GM19372 (cell line): ENCODE measurements at regions not wholly inside any gene's neighbourhood (a gene's known extent, or its start where the extent isn't known, plus 50 kb on each side); places are given as distances from the start of the nearest gene placed in this dataset.

Experiments
- ATAC-seq: cut with Tn5 transposase; IDR thresholded peaks from one replicate; pipeline ENCODE4 v1.9.1; 2021; ENCODE audit warnings: mild to moderate bottlenecking, low read depth, moderate library complexity; ENCODE audit not compliant: unreplicated experiment

DNA sequence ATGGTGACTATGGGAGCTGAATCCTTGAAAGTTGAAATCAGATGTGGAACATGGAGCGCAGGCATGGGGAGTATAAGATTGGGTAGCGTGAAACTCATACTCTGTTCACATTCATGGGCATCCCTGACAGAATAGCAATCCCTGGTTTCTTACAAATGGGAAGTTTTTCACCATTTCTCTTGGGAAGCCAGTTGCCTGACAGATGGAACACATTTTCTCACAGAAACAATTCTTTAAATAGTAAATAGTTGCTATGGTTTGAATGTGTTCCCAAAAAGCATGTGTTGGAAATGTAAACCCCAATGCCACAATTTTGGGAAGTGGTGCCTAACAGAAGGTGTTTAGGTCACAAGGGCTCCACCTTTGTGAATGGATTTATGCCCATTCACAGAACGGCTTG is 262.8 kb upstream of the HS3ST5 start:
- ATAC-seq, result no peak

DNA sequence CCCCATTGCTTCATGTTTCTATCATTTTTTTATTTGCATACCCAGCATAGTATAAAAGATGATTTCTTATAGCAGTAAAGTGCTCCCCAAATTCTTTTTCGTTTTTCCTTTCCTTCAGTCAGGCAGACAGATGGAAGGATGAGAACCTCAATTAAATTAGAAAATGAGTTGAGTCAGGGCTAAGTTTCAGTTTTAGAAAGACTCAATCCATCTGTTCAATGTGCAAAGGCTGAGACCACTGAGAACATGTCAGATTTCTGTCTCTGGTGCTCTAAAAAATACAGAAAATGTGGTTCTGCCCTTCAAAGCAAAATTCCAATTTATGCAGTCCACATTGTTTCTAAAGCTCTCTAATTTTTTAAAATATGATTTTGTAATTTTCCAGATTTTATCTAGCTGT is 257.6 kb upstream of the HS3ST5 start:
- ATAC-seq, result no peak

DNA sequence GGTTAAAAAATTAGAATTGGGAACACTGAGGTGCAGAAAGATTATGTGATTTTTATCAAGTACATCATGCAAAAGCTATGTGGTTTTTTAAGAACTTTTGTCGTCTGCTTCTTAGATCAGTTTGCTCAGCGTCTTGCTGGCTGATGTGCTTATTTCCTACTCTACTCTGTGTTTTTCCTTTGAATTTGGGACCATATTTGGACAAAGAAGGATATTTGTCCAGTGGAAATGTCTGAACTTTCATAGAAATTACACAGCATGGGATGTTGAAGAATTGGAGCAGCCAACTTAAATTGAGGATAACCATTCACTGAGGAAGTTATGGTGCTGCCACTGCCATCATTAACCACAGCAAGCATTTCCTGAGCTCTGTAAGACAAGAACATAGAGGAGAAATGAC is 252.8 kb upstream of the HS3ST5 start:
- ATAC-seq, result no peak

DNA sequence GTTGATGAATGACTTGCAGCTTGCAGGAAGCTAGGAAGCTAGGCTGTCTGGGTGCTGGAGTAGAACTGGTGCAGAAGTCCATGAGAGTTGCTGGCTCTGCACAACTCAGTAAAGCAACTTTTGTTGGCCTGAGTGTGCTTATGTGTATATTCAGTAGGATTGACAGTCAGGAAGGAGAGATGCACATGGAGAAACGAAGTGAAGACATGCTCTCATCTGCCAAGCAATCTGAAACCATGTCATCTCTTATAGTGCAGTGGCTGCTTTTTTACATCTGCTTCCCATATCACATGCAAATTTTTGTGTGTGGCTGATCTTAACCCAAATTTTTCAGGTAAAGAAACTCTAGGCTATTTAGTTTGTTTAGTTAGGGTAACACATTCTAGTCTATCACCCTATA is 252.4 kb upstream of the HS3ST5 start:
- ATAC-seq, result no peak

DNA sequence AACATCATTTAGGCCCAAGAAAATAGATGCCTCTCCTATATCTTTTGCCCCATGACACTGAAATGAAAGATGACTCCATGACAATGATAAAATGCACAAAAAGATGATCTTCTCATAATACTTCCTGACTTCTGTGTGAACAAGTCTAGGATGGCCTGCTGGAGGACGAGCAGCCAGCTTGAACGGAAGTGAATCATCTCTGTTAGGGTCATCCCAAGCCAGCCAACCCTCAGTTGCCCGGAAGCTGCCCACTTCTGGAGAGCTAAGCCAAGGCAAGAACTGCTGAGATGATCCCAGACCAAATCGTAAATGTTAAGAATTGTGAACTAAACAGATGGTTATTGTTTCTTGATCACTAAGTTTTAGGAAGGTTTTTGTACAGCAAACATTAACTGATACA is 249.7 kb upstream of the HS3ST5 start:
- no peak for ATAC-seq

DNA sequence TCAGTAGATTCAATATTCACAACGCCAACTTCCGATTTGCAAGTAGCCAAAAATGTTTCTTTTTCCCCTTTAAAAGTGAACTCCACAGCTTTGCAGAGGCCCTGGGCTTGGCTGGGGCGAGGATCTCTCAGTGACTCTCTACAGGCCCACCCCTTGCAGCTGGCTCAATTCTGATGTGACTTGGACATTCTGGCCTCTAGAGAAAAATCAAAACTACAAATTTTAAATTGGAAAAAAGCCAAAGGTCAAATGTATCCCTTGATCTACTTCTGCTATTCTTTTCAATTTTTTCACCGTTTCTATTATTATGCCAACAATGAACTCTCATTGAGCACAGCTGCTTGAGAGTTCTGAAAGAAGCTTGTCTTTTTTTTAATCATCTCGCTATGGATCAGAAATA is 245.9 kb upstream of the HS3ST5 start:
- no peak for ATAC-seq

DNA sequence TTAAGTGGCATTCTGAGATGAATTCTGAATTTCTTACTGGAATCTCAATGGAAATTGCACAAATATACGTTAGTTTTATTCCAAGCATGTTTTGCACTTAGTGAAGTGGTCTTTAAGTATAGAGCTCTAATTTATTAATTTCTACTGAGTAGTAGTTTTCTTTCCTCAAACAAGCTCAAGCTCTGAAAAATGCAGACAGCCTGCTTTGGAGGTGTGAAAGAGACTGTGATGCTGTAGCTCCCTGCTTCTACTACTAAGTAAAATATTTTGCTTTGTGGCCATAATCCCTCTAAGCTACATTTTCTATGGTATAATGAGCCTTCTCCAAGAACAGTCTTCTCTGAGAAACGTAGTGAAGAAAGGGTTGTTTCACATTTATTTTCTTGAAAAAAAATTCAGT is 243.5 kb upstream of the HS3ST5 start:
- no peak for ATAC-seq

DNA sequence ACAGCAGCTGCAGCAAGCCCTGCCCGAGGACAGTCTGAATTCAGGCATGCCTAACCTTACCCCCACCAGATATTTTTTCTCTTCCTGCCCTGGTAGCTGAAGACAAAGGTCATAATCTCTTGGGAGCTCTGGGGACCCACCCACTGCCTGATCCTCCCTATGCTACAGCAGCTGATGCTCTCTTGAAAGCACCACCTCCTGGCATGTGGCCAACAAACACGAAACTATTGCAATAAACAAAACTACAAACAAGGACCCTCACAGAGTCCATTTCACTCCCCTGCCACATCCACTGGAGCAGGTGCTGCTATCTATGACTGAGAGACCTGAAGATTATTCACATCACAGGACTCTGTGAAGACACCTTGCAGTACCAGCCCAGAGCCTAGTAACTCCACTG is 238.5 kb upstream of the HS3ST5 start:
- no peak for ATAC-seq

DNA sequence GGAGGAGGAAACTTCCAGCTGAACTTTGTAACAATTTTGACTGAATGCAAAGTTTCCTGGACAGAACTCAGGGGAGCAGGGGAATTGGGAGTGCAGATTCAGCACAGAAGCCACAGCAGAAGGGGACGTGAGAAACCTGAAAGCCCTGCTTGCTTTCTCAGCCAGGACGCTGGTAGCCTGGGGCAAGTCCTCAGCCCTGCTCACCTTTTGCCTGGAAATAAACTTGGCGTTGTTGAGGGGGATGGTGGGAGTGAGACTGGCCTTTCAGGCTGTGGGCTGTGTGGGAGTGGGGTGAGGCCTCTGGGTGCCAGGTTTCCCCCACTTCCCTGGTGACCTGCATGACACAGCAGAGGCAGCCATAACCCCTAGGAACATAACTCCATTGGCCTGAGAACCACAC is 238.1 kb upstream of the HS3ST5 start:
- no peak for ATAC-seq

DNA sequence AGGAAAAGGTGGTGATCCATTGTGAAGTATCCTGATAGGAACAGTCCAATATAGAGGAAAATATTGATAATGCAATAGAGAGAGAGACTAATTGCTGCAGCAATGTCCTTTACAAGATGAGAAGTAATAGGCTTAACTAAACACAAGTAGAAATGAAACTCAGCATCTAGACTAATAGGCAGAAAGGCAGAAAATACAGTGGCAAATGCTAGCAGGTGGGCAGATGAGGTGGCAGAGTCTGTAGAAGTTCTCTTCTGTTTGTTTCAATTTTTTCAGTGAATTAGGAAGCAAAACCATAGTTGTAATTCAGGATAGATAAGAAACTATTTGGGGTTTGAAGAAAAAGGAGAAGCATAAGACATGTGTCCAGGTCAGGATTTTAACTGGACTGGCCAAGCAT is 236.7 kb upstream of the HS3ST5 start:
- ATAC-seq, result no peak

DNA sequence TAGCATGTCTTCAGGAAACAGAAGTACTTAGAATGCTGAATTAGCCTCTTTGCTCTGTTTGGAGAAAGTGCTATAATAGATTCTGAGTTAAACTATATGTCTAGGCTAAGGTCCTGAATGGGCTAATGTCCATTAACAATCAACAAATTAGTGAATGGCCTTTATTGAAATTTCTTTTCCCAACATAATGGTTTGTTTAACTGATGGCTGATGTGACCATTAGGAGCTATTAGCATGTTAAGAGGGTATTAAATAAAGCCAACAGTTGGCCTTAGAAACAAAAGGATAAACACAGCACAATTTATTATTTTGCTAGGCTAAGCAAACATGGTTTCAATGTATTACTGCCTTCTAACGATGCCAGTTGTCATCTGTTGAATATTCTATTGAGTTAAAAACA is 234.3 kb upstream of the HS3ST5 start:
- ATAC-seq, result no peak

DNA sequence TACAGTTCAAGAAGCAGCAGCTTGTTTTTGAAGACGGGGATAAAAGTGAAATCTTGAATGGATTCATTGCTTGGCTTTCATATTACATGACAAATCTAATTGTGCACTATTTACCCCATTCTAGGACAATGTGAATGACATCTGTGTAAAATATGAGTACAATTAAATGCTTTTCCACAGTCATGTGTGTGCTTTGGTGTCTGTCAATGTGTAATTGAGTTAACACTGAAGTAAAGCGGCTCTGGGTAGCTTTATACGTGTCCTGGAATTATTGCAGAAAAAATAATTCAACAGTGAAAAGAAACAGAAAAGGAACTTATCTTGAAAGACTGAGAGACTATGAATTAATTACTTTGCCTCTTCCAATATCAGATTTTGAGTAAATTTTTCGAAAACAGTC is 233.5 kb upstream of the HS3ST5 start:
- no peak for ATAC-seq

DNA sequence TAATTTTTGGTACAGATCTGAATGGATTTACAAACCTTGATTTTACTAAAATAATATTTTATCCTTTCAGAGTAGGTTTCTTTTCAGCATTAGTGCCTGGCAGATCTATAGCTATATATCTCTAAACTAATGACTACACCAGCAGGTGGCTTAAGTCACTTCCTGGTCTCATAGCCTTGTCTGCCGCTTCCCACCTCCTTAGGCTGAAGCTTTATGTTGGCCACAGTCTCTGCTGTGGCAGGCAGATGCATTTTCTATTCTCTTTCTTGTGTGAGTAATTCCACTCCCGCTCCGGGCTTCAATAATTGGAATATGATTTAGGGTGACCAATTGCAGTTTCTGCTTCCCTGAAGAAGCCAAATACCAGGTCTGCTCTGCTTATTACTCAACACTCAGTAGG is 226.8 kb upstream of the HS3ST5 start:
- no peak for ATAC-seq

DNA sequence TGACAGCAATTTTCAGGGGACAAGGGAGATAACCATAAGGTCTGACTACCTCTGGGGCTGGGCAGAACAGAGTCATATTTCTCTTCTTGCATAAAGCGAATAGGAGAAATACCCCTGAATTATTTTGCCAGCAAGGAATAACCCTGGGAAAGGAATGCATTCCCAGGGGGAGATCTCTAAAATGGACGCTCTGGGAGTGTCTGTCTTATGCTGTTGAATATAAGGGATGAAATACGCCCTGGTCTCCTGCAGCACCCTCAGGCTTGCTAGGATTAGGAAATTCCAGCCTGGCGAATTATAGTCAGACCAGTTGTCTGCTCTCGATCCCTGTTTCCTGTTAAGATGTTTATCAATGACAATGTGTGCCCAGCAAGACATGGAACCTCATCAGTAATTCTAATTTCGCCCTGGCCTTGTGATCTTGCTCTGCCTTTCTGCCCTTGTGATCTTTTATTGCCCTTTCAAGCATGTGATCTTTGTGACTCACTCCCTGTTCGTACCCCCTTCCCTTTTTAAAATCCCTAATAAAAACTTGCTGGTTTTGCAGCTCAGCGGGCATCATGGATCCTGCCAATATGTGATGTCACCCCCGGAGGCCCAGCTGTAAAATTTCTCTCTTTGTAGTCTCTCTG is 221.6 kb upstream of the HS3ST5 start:
- no peak for ATAC-seq

DNA sequence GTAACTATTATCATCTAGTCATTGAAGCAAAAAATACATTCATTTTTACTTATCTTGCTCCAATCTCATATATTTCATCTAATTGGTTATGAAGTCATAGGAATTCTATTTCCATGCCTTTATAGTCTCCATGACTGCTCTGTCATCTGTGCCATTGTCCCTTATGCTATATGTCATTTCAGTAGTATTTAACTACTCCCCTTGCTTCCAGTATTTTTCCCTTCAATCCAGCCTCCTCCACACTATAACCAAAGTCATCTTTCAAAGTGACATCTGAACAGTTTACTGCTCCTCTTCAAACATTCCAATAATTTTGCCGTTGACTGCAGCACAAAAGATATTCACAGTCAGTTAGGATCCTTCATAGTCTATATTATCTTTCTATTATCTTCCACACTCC is 216.6 kb upstream of the HS3ST5 start:
- ATAC-seq, result no peak

DNA sequence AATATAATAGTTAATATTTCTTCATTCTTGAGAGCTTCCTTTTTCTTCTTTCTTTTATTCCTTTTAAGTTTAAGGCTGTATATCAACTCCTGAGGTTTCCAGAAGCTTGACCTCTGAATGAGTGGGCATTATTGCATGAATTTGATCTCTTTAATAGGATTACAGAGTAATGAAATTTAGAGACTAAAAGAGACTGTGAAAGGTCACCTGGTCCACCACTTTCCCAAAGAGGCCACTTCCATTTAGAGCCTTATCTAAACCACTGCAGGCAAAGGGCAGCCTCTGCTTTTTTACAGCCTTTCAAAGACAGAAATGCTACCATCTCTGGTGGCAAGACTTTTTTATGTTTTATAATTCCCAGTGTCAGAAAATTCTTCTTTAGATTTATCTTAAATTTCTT is 215.3 kb upstream of the HS3ST5 start:
- no peak for ATAC-seq

DNA sequence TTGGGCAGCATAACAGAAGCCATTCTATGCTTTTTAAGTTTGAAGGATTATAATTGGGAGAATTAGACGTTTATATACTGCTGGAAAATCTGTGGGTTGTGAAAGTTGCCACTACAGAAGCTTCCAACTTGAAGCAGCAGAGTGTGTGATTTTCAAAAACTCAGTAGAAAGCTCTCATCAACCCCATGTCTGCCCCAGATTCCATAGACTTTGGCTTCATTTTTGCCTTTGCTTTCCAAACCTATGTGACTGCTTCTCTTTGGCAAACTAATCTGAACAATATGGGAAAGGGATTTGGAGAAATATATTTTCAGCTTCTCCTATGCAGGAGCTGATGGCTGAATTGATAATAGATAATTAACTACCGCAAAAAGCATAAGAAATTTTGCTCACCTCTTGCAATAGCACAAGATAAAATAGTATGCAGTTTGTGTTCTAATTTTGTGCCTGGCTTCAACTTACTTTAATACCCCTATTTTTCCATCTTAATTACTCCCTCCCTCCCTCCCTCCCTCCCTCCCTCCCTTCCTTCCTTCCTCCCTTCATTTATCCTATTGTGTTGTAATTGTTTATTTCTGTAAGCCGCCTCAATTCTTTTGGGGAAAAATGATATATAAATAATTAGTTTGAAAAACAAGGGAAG is 214.1 kb upstream of the HS3ST5 start:
- no peak for ATAC-seq

DNA sequence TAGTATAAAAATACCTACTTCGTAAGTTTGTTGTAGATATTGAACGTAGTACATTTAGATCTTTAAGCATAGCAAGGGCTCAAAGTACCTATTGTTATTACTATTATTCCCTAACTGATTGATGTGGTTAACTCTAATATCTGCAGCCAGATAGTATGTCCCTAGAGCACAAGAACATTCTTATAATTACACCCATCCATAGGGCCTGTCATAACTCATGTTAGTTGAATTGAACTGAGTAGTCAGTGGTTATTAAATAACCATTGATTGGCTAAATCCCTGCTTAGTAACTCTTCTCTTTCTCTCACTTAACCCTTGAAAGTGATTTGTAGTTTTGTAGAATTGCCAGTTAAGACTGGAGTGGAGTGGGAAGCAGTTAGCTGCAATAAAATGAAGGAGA is 207.5 kb upstream of the HS3ST5 start:
- no peak for ATAC-seq

DNA sequence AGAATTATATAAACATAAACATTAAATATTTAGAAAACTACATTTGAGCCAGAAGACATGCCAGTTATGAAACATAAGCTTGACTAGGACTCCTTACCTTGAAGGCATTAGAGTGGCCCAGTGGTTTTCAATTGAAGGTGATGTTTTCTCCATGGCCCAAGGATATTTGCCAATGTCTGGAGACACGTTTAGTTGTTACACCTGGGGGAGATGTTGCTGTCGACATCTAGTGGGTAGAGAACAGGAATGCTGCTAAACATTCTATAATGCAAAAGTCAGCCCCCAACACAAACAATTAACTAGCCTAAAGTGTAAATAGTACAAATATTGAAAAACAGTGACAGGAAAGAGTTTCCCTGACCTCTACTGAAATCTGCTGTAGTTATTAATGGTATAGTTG is 200.9 kb upstream of the HS3ST5 start:
- ATAC-seq, result no peak

DNA sequence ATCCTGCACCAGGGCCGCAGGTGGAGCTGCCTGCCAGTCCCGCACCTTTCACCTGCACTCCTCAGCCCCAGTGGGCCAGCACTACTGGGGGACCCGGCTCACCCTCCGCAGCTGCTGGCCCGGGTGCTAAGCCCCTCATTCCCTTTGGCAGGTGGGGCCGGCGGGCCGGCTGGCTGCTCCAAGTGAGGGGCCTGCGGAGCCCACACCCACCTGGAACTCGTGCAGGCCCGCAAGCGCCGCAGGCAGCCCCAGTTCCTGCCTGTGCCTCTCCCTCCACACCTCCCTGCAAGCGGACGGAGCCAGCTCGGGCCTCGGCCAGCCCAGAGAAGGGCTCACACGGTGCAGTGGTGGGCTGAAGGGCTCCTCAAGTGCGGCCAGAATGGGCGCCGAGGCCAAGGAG is 199.0 kb upstream of the HS3ST5 start:
- ATAC-seq, result no peak

DNA sequence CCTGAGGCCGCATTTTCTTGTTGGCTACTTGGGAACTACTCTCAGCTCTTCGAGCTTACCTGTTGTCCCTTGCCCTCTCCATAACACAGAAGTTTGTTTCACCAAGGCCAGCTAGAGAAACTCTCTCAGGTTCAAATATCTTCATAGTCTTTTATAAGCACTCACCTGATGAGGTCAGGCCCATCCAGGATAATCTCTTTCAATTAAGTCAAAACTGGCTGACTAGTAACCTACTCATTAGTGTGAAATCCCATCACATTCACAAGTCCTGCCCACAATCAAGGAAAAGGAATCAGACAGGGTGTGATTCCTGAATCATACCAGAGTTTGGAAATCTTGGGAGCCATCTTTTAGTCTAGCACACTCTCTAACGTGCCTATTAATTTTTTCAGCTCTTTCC is 195.2 kb upstream of the HS3ST5 start:
- no peak for ATAC-seq

DNA sequence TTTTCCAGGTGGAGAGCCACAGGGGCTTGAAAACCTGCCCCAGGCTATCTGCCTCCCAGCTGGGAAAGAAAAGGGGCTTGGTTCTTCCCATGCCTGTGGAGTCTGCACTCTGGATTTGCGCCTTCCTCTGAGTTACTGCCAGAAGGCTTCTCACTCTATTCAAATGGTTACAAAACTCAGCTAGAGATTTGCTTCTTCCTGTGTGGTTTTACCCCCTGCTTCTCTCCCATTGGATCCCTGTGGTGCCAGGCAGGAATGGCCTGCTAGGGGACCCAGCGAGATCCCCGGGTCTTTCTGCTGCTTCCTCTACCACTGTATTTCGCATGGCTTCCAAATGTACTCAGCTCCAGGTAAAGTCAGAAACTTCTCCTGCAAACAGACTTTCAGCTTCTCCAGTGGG is 192.0 kb upstream of the HS3ST5 start:
- ATAC-seq, result no peak

DNA sequence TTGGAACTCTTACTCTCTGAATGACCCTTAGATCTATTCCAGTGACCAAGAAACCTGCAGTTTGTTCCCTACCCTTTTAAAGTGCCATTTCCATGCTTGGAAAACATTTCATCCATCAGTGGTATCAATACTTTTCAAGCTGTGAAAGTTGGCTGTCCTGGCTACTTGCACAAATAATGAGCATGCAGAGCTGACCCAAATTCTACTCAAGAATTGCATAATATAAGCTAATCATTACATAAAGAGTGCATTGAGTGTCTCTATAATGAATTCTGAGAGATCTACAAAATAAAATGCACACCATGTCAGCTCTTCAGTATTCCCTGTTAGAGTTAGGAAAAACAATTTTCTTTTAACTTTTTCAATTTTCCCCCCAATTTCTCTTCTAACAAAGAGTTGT is 181.3 kb upstream of the HS3ST5 start:
- ATAC-seq, result no peak
